H1 (cell line): ENCODE measurements at regions not wholly inside any gene's neighbourhood (a gene's known extent, or its start where the extent isn't known, plus 50 kb on each side); places are given as distances from the start of the nearest gene placed in this dataset.
A peak's percentile ranks its signal among the peaks of the same experiment; 100 is the strongest.

Experiments used
- CTCF ChIA-PET: fragments of 300-600 bp; sonication (Branson Sonifier 250); formaldehyde crosslinking; loops from one replicate; lab custom pipeline; 2021; ENCODE audit not compliant: partially characterized antibody; lab: Charles Lee
- POLR2A ChIA-PET: fragments of 300-600 bp; sonication (Branson Sonifier 250); formaldehyde crosslinking; loops from one replicate; lab custom pipeline; 2021; ENCODE audit warnings: inconsistent platforms; ENCODE audit not compliant: partially characterized antibody; lab: Charles Lee
- DNase-seq, 2 experiments: peaks; one replicate each; pipeline versions ENCODE4 v3.0.0 to v3.0.0-alpha.2; 2010 to 2022; ENCODE audit warnings: low spot score in 2 of 2, low read depth in 1 of 2, mixed read lengths in 1 of 2
- FAIRE-seq: peaks from 2 replicates; lab custom pipeline; 2011; peaks lifted over from hg19 to GRCh38; lab: Jason Lieb, UNC
- H2AFZ ChIP-seq: 2 replicates; pipeline ENCODE4 v1.8.1; 2012; ENCODE audit warnings: low read length, inconsistent platforms
- H2AK5ac ChIP-seq: 2 replicates; pipeline ENCODE4 v1.6.1; 2013; ENCODE audit warnings: low read depth, low read length
- H2BK120ac ChIP-seq: replicated peaks from 2 replicates; pipeline ENCODE3; 2013; ENCODE audit warnings: low read depth, low read length, inconsistent platforms
- H2BK12ac ChIP-seq: 2 replicates; pipeline ENCODE4 v1.6.1; 2013; ENCODE audit warnings: low read depth, low read length
- H2BK15ac ChIP-seq: 2 replicates; pipeline ENCODE4 v1.6.1; 2013; ENCODE audit warnings: low read length
- H2BK20ac ChIP-seq: 2 replicates; pipeline ENCODE4 v1.6.1; 2013; ENCODE audit warnings: low read length
- H2BK5ac ChIP-seq: 2 replicates; pipeline ENCODE4 v1.6.1; 2013; ENCODE audit warnings: low read depth, low read length
- H3K14ac ChIP-seq: 2 replicates; pipeline ENCODE4 v1.6.1; 2013; ENCODE audit warnings: inconsistent platforms; ENCODE audit not compliant: insufficient read length
- H3K18ac ChIP-seq: 2 replicates; pipeline ENCODE4 v1.6.1; 2013; ENCODE audit warnings: low read length; ENCODE audit errors: extremely low read depth
- H3K23ac ChIP-seq: 2 replicates; pipeline ENCODE4 v1.6.1; 2013; ENCODE audit warnings: inconsistent platforms; ENCODE audit not compliant: insufficient read length
- H3K23me2 ChIP-seq: 2 replicates; pipeline ENCODE4 v1.6.1; 2013; ENCODE audit warnings: low read depth, low read length
- H3K27ac ChIP-seq: 2 replicates; pipeline ENCODE4 v1.6.1; 2011; ENCODE audit warnings: low read depth, low read length, inconsistent platforms
- H3K27me3 ChIP-seq, 4 experiments: replicated peaks in 1 of 4; 1 replicate in 1 of 4; 2 replicates in 3 of 4; pipeline versions ENCODE4 v1.6.1 to v1.8.1; 2011 to 2013; ENCODE audit warnings: low read length in 3 of 4, mild to moderate bottlenecking in 3 of 4, inconsistent platforms in 2 of 4, mixed read lengths in 2 of 4, moderate library complexity in 1 of 4; ENCODE audit not compliant: control insufficient read depth in 3 of 4, insufficient read depth in 3 of 4; ENCODE audit errors: extremely low read depth in 1 of 4
- H3K36me3 ChIP-seq, 4 experiments: 2 replicates each; pipeline versions ENCODE4 v1.6.1 to v1.8.1; 2011 to 2013; ENCODE audit warnings: mild to moderate bottlenecking in 4 of 4, low read length in 3 of 4, moderate library complexity in 2 of 4, control low read depth in 1 of 4, inconsistent platforms in 1 of 4; ENCODE audit not compliant: insufficient read depth in 4 of 4, control insufficient read depth in 2 of 4
- H3K4ac ChIP-seq: replicated peaks from 2 replicates; pipeline ENCODE3; 2013; ENCODE audit warnings: low read length, low read depth, mixed read lengths, inconsistent platforms; ENCODE audit not compliant: insufficient read length
- H3K4me1 ChIP-seq, 4 experiments: replicated peaks in 1 of 4; 1 replicate in 1 of 4; 2 replicates in 3 of 4; pipeline versions ENCODE4 v1.6.1 to v1.8.1; 2011 to 2013; ENCODE audit warnings: low read length in 3 of 4, inconsistent platforms in 2 of 4, mixed read lengths in 1 of 4; ENCODE audit not compliant: insufficient read depth in 4 of 4, control insufficient read depth in 3 of 4
- H3K4me2 ChIP-seq, 2 experiments: 2 replicates each; pipeline versions ENCODE4 v1.6.1 to v1.8.1; 2011 to 2013; ENCODE audit warnings: low read depth in 2 of 2, low read length in 2 of 2, control low read depth in 1 of 2, inconsistent platforms in 1 of 2, mild to moderate bottlenecking in 1 of 2; ENCODE audit not compliant: insufficient read depth in 1 of 2
- H3K4me3 ChIP-seq, 4 experiments: fragments of 200-600, 300-600 bp in 1 of 4; sonication (generic), shearing (Covaris generic), sonication (Bioruptor Twin) in 1 of 4; 2 replicates each; pipeline versions ENCODE4 v1.5.1 to v1.8.1; 2011 to 2016; ENCODE audit warnings: low read length in 4 of 4, low read depth in 3 of 4, control low read depth in 2 of 4, inconsistent platforms in 2 of 4, mild to moderate bottlenecking in 2 of 4, mixed read lengths in 1 of 4, moderate library complexity in 1 of 4; ENCODE audit not compliant: insufficient read depth in 2 of 4; ENCODE audit errors: extremely low read depth in 1 of 4
- H3K56ac ChIP-seq: replicated peaks from 2 replicates; pipeline ENCODE3; 2013; ENCODE audit warnings: low read depth, mild to moderate bottlenecking, mixed read lengths, low read length, inconsistent platforms; ENCODE audit not compliant: insufficient read length
- H3K79me1 ChIP-seq: 2 replicates; pipeline ENCODE4 v1.6.1; 2013; ENCODE audit warnings: low read depth, low read length, control low read depth
- H3K79me2 ChIP-seq, 2 experiments: 2 replicates each; pipeline versions ENCODE4 v1.6.1 to v1.8.1; 2012 to 2013; ENCODE audit warnings: low read length in 2 of 2, mild to moderate bottlenecking in 2 of 2, inconsistent platforms in 1 of 2; ENCODE audit not compliant: insufficient read depth in 2 of 2, control insufficient read depth in 1 of 2
- H3K9ac ChIP-seq, 4 experiments: replicated peaks in 1 of 4; 1 replicate in 1 of 4; 2 replicates in 3 of 4; pipeline versions ENCODE4 v1.6.1 to v1.8.1; 2011 to 2013; ENCODE audit warnings: low read depth in 3 of 4, low read length in 3 of 4, control low read depth in 2 of 4, mild to moderate bottlenecking in 2 of 4, moderate library complexity in 2 of 4, inconsistent platforms in 1 of 4; ENCODE audit errors: extremely low read depth in 1 of 4
- H3K9me3 ChIP-seq, 2 experiments: 2 replicates each; pipeline versions ENCODE4 v1.6.1 to v1.8.1; 2012 to 2013; ENCODE audit warnings: mild to moderate bottlenecking in 2 of 2, moderate library complexity in 2 of 2, control low read depth in 1 of 2, inconsistent platforms in 1 of 2, low read depth in 1 of 2, low read length in 1 of 2, mixed read lengths in 1 of 2; ENCODE audit not compliant: insufficient read depth in 2 of 2
- H4K20me1 ChIP-seq, 2 experiments: replicated peaks in 1 of 2; 2 replicates each; pipeline versions ENCODE3 to v1.8.1; 2011 to 2013; ENCODE audit warnings: inconsistent platforms in 2 of 2, low read length in 2 of 2, mild to moderate bottlenecking in 1 of 2; ENCODE audit not compliant: insufficient read depth in 2 of 2, control insufficient read depth in 1 of 2
- H4K5ac ChIP-seq: 2 replicates; pipeline ENCODE4 v1.6.1; 2013; ENCODE audit warnings: low read length, low read depth, mixed read lengths, inconsistent platforms; ENCODE audit not compliant: insufficient read length
- H4K8ac ChIP-seq: 2 replicates; pipeline ENCODE4 v1.8.0; 2013; ENCODE audit warnings: mild to moderate bottlenecking, moderate library complexity, low read length, inconsistent platforms; ENCODE audit not compliant: insufficient read depth; ENCODE audit errors: extremely low read depth
- H4K91ac ChIP-seq: replicated peaks from 2 replicates; pipeline ENCODE3; 2013; ENCODE audit warnings: low read length, mixed read lengths, inconsistent platforms; ENCODE audit not compliant: insufficient read length
- WGBS, 2 experiments: shearing (Covaris generic) in 1 of 2; methylation state at CpG; one replicate each; pipeline versions ENCODE4 v1.1.6 to v1.1.7; 2013 to 2015; ENCODE audit warnings: low lambda C conversion rate in 2 of 2, mixed read lengths in 2 of 2, inconsistent platforms in 1 of 2, low coverage in 1 of 2, missing lambda C conversion rate in 1 of 2; ENCODE audit not compliant: insufficient replicate concordance in 2 of 2, insufficient coverage in 1 of 2, insufficient read length in 1 of 2; ENCODE audit errors: extremely low coverage in 1 of 2, missing lambda C conversion rate in 1 of 2; 5-methylcytosine and 5-hydroxymethylcytosine counted together

GRCh38 chr6:26241033-26241895, 123.7 kb upstream of the BTN3A2 start:
- Histone ChIP-seq H3K79me1 (no peaks in the 10 kb centered on the region), H4K8ac (no peak overlapping the region; the same call in 1 of the 2 replicates), H3K27me3 (no peaks in the 10 kb centered on the region), H2AFZ (no peak overlapping the region), H2BK20ac (peak overlapping the region; percentile 50; the same call in 1 of the 2 replicates), H3K79me2 (no peaks in the 10 kb centered on the region), H3K4me3 (peak overlapping the region; percentile 64 to 96 (median 87)), H3K4me1 (peaks cover 1 to 8% (median 4%) of the 10 kb centered on the region in 4 experiments; a peak in 6 of 7 replicates), H2BK15ac (no peak overlapping the region), H3K14ac (no peak overlapping the region), H3K23ac (no peak overlapping the region), H2BK5ac (peak overlapping the region; percentile 99), H4K5ac (peak overlapping the region; percentile 31), H2BK12ac (peak overlapping the region; percentile 56), H3K23me2 (peaks cover 11% of the 10 kb centered on the region), H3K9me3 (no peaks in the 10 kb centered on the region), H4K20me1 (no peaks in the 10 kb centered on the region), H2AK5ac (peak overlapping the region; percentile 33; the same call in 1 of the 2 replicates), H2BK120ac (no peak overlapping the region), H3K56ac (peak overlapping the region; percentile 95), H3K4me2 (peak overlapping the region; percentile 82 to 86), H3K36me3 (no peaks in the 10 kb centered on the region), H3K27ac (peak overlapping the region; percentile 96), H3K9ac (peak overlapping the region; percentile 89 to 98 (median 94)), H3K4ac (no peak overlapping the region), H4K91ac (peak overlapping the region; percentile 57), H3K18ac (peak overlapping the region; percentile 36)
- WGBS, 2 experiments = 20% methylated on average over 35 of the region's 38 CpGs; no CpG with 5 or more reads in 1 of the 2 experiments
- ChIA-PET POLR2A (interaction anchor here (0.5 to 7.8 kb wide), 24 partner anchors 33 to 1652 kb away, joined by 3 to 97 read pairs (median 6); a partner anchor contains a TSS), CTCF (interaction anchor here (1.0 to 1.1 kb wide), 2 partner anchors 43 to 354 kb away, joined by 4 read pairs; a partner anchor contains a TSS)
- FAIRE-seq = no peak
- no peak for DNase-seq
